ENCODE measurements at regions not wholly inside any gene's neighbourhood (a gene's known extent, or its start where the extent isn't known, plus 50 kb on each side); places are given as distances from the start of the nearest gene placed in this dataset.
"Not testable (repeated sequence)": the region's sequence is repeated elsewhere in the genome, so short reads cannot be mapped to it uniquely, and the experiment has no call there.

DNA sequence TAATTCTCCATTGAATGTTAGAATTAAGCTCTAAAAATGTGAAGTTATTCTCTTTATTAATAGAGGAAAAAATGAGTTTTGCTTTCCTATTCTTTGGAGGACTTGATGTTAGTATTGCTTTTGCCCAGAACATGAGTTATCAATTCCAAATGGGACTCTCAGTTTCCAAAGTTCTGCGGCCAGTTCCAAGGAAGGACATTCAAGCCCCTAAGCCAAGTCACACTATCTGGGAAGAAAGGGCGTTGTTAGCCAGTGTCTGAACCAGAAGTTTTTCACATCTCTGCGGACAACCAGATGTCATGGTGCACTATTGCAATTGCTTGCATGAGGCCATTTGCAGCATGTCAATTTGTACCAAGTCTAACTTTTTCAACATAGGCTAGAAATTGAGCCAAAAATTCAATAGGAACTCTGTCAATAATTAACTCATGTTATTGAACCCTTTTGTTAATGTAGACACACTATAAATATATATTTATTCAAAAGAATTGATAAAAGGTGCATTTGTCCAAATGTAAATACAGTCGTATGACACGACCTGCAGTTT lies 183.3 kb upstream of the PIK3R1 start:
- TF ChIP-seq, protein P1, sequence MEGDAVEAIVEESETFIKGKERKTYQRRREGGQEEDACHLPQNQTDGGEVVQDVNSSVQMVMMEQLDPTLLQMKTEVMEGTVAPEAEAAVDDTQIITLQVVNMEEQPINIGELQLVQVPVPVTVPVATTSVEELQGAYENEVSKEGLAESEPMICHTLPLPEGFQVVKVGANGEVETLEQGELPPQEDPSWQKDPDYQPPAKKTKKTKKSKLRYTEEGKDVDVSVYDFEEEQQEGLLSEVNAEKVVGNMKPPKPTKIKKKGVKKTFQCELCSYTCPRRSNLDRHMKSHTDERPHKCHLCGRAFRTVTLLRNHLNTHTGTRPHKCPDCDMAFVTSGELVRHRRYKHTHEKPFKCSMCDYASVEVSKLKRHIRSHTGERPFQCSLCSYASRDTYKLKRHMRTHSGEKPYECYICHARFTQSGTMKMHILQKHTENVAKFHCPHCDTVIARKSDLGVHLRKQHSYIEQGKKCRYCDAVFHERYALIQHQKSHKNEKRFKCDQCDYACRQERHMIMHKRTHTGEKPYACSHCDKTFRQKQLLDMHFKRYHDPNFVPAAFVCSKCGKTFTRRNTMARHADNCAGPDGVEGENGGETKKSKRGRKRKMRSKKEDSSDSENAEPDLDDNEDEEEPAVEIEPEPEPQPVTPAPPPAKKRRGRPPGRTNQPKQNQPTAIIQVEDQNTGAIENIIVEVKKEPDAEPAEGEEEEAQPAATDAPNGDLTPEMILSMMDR (conservative IDR thresholded peaks at IDR 0.05), result no peak
- H3K27ac ChIP-seq, result no peak overlapping the region

DNA sequence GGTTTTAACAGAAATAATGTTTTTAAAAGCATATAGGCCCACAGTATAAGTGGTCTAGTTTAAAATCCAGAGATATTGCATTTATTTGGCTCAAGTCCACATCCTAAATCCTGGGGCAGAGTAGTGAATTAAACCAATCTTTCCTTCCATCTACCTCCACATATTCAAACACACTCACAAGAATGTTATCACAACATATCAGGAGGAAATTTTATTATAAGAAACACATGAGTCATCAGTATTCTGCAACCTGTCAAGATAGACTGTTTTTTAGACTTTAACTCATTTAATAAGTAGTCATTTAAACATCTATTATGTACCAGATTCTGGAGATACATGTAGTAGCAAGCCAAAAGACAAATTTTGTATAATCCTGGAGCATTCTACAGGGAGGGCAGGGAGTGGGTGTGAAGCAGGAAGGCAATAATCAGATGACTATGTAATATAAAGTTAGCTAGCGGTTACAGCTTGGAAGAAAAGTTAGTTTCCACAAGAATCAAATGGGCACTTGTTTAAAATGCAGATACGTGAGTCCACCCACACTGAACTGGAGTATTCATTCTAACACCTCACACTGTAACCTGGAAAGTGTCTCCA lies 187.3 kb upstream of the PIK3R1 start:
- no peak overlapping the region for H3K27ac ChIP-seq
- TF ChIP-seq, protein P1 (conservative IDR thresholded peaks at IDR 0.05), result no peak

DNA sequence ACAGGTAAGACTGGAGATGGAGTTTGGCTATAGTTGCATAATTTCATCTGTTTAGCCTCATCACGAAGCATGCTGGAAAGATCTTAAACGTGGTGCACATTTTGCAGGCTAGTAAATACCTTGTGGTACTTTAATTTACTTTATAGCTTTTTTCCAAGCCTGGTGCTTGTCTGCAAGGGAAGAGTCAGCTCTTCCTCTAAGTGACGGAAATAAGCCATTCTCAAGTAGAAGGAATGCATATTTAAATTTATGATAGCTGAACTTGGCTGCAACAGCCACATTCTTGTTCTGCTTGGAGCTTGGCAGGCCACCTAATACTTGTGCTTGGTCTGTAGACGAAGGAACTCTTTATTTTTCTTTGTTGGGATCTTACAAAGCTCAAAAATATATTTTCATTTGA lies 188.0 kb upstream of the PIK3R1 start:
- H3K27ac ChIP-seq, result no peak overlapping the region
- TF ChIP-seq, protein P1 (conservative IDR thresholded peaks at IDR 0.05), result no peak

DNA sequence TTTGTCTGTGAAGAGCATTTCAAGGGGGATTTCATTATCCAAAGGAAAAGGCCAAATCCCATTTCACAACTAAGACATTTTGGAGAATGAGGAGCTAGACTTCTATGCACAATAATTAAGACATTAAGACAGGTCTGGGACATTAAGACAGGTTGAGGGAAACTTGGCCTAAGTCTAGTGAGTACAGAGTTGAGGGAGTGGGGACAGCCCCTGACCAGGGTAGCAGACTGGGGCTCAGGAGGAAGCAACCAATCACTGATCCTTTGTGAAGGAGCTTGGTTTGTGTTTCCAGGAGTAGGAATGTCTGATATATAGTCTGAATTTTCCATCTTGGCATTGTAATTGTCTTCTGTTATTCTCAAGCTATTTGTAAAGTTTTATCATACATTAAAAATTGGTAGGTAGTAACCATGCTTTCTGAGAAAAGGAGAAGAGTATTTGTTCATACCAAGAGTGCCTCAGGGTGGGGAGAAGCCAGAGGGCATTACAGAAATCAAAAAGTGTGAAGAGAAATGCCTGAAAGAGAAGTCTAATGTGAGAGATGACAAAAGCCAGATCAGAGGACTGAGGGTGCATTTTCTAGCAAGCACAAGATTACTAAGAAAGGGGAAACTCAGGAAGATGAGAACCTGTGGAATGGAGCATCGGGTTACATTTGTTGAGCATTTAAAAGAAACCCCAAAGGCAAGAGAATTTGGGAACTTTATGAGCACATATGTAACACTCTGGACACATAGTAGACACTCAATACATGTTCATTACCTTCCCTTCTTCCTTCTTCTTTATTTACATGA lies 189.3 kb upstream of the PIK3R1 start:
- no peak overlapping the region for H3K27ac ChIP-seq
- TF ChIP-seq, protein P1 (conservative IDR thresholded peaks at IDR 0.05), result no peak

DNA sequence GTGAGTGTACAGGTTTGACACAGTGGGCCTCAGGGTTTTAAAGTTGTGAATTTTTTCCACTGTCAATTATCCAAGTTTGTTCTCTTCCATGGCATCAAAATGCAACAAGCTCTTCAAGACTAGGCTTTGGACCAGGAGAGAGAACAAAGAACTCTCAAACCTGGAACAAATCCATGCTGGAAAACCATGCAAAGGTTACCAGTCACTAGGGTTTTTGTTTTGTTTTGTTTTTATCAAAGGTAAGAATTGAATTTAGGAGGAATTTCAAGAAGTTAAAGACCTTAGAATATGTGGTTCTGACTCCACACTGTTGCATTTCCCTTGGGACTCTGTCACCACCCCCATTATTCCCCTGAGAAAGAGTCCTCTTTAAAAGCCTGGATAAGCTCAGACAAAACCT lies 191.1 kb upstream of the PIK3R1 start:
- TF ChIP-seq, protein P1 (conservative IDR thresholded peaks at IDR 0.05), result no peak
- no peak overlapping the region for H3K27ac ChIP-seq

DNA sequence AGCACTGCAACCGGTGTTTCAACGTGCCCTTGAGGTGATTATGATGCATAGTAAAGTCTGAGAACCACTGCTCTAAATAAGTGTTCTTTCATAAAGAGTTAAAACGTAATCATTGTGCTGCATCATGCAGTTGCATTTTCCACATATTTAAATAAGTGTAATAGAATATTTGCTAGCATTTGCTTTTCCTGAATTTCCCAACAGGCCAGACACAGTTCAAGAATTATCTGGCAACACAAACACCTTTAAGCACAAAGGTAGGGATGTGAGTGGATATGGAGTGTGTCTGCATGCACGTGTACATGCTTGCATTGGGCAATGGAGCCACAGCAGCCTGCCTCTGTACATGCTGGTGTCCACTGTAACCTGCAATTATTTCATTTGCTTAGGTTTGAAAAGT lies 193.6 kb upstream of the PIK3R1 start:
- TF ChIP-seq, protein P1 (conservative IDR thresholded peaks at IDR 0.05), result no peak
- H3K27ac ChIP-seq, result no peak overlapping the region

DNA sequence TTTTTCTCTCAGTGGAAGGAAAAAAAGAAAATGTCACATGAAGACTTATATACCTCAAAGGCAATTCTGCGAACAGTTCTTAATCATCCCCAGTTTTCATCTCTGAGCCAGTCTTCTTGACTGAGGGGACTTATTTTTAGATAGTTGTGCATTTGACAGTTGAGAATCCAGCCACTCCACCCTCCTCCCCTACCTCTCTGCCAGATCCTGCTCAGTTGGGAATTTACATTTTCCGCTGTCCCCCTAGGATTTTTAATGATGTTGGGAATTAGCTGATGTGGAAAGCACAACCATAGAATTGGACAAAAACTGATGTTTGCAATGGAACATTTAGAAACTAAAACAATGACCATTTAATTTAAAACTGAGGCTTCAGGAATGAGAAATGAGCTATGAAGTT lies 194.3 kb upstream of the PIK3R1 start:
- TF ChIP-seq, protein P1 (conservative IDR thresholded peaks at IDR 0.05), result no peak
- H3K27ac ChIP-seq, result no peak overlapping the region

DNA sequence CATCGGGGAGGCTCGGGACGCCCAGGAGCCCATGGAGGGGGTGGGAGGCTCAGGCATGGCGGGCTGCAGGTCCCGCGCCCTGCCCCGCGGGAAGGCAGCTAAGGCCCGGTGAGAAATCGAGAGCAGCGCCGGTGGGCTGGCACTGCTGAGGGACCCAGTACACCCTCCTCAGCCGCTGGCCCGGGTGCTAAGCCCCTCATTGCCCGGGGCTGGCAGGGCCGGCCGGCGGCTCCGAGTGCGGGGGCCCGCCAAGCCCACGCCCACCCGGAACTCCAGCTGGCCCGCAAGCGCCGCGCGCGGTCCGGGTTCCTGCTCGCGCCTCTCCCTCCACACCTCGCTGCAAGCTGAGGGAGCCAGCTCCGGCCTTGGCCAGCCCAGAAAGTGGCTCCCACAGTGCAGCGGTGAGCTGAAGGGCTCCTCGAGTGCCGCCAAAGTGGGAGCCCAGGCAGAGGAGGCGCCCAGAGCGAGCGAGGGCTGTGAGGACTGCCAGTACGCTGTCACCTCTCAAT lies 195.0 kb upstream of the PIK3R1 start:
- not testable (repeated sequence) for H3K27ac ChIP-seq

Measured in VCaP (cell line).